Calu3 (cell line): ENCODE measurements at regions not wholly inside any gene's neighbourhood (a gene's known extent, or its start where the extent isn't known, plus 50 kb on each side); places are given as distances from the start of the nearest gene placed in this dataset.

Experiments used
- BruUV-seq: library from RNA; stranded (reverse); fragments of 400-500 nt; replicated peaks from 2 replicates; lab custom pipeline; 2021; lab: Mats Ljungman, UMichigan
- CTCF ChIA-PET: fragments of 300-600 bp; sonication (Branson Sonifier 250); formaldehyde crosslinking; loops from one replicate; lab custom pipeline; 2022; ENCODE audit warnings: antibody characterized with exemption; lab: Charles Lee
- DNase-seq: peaks from one replicate; pipeline ENCODE4 v3.0.0; 2022
- H3K27ac Mint-ChIP-seq: one replicate; pipeline ENCODE4 v1.8.0; 2022; ENCODE audit warnings: mixed read lengths; ENCODE audit not compliant: unreplicated experiment
- H3K27me3 Mint-ChIP-seq: one replicate; pipeline ENCODE4 v1.8.0; 2022; ENCODE audit warnings: mixed read lengths; ENCODE audit not compliant: unreplicated experiment
- H3K36me3 Mint-ChIP-seq: one replicate; pipeline ENCODE4 v1.8.0; 2022; ENCODE audit warnings: mild to moderate bottlenecking, moderate library complexity, mixed read lengths; ENCODE audit not compliant: insufficient read depth, unreplicated experiment
- H3K4me1 Mint-ChIP-seq: one replicate; pipeline ENCODE4 v1.8.0; 2022; ENCODE audit warnings: mild to moderate bottlenecking, low read depth, mixed read lengths; ENCODE audit not compliant: unreplicated experiment
- H3K4me3 Mint-ChIP-seq: one replicate; pipeline ENCODE4 v1.8.0; 2022; ENCODE audit warnings: mild to moderate bottlenecking, low read depth, moderate library complexity, mixed read lengths; ENCODE audit not compliant: unreplicated experiment
- H3K9me3 Mint-ChIP-seq: one replicate; pipeline ENCODE4 v1.8.0; 2022; ENCODE audit warnings: low read depth, mixed read lengths; ENCODE audit not compliant: unreplicated experiment
- CTCF ChIP-seq: fragments of 200-600 bp; IDR thresholded peaks from one replicate; pipeline ENCODE4 v1.8.0; 2022; ENCODE audit warnings: antibody characterized with exemption; ENCODE audit not compliant: unreplicated experiment
- intact Hi-C: fragments of 100-400 bp; cut with micrococcal nuclease; formaldehyde crosslinking; loops from one replicate; pipeline ENCODE4 v1.10.0; 2022; ENCODE audit not compliant: unreplicated experiment

DNA sequence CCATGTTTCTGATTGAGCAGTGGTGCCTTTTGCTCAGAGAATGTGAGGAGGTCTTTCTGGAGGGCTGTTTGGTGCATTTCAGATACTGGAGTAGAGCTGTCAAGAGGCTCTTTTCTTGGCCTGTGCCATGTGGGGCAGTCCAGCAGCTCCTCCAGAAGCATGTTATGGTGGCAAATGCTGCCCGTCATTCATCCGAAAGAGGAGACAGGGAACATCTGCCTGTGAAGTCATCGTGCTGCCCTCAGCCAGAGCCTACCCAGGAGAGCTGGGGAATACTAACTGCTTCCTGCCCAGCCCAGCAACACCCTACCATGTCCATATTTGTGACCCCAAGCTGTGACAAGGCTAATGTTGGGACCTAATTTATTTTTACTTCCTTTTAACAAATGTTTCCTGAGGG is 82.2 kb upstream of the SLC6A6 start:
- TSS peak; percentile 98 for BruUV-seq
- TF ChIP-seq CTCF: no peak
- Mint-ChIP-seq H3K27me3 (no peaks in the 10 kb centered on the region), H3K4me1 (peaks cover 33% of the 10 kb centered on the region), H3K9me3 (peaks cover 3% of the 10 kb centered on the region), H3K27ac (peak overlapping the region; percentile 14), H3K36me3 (peaks cover 7% of the 10 kb centered on the region), H3K4me3 (peak overlapping the region; percentile 39)
- DNase-seq: no peak
- intact Hi-C loops: no loop called here
- CTCF ChIA-PET: no interaction called here

DNA sequence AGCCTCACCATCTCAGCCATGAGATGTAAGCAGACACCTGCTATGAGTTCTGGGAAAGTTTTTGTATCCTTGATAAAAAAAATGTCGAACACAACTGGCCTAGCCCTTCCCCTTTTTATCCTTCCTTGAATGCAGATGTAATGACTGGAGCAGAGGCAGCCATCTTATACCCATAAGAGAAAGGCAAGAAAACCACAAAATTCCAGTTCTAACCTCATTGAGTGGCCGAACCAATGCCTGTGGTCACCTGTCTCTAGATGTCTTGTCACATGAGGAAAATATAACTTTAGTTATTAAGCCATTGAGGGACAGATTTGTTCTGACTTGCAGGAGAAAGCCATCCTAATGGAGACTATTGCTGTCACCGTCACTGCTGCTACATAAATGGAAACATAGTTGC is 80.4 kb upstream of the SLC6A6 start:
- Mint-ChIP-seq H3K9me3 (peaks cover 3% of the 10 kb centered on the region), H3K36me3 (peaks cover 7% of the 10 kb centered on the region), H3K4me1 (peaks cover 35% of the 10 kb centered on the region), H3K4me3 (no peak overlapping the region), H3K27me3 (no peaks in the 10 kb centered on the region), H3K27ac (no peak overlapping the region)
- CTCF ChIA-PET: no interaction called here
- intact Hi-C loops: no loop called here
- BruUV-seq: no TSS peak
- no peak for DNase-seq
- TF ChIP-seq CTCF: no peak

GRCh38 chr3:14322667-14323295 is 79.6 kb upstream of the SLC6A6 start:
- TF ChIP-seq CTCF: no peak

GRCh38 chr3:14323401-14324223 is 78.8 kb upstream of the SLC6A6 start:
- no TSS peak for BruUV-seq
- no peak for DNase-seq
- Mint-ChIP-seq H3K27ac (no peak overlapping the region), H3K36me3 (peaks cover 7% of the 10 kb centered on the region), H3K9me3 (peaks cover 3% of the 10 kb centered on the region), H3K4me3 (no peak overlapping the region), H3K27me3 (no peaks in the 10 kb centered on the region), H3K4me1 (peaks cover 24% of the 10 kb centered on the region)
- no peak for TF ChIP-seq CTCF
- CTCF ChIA-PET: no interaction called here
- intact Hi-C loops: no loop called here

More at GRCh38 chr3:14322667-14323295, 79.6 kb upstream of the SLC6A6 start:
- intact Hi-C loops: no loop called here
- H3K36me3 Mint-ChIP-seq: peaks cover 7% of the 10 kb centered on the region
- H3K27ac Mint-ChIP-seq: no peak overlapping the region
- no TSS peak for BruUV-seq
- H3K9me3 Mint-ChIP-seq: peaks cover 3% of the 10 kb centered on the region
- peaks cover 32% of the 10 kb centered on the region for H3K4me1 Mint-ChIP-seq
- DNase-seq: no peak
- H3K27me3 Mint-ChIP-seq: no peaks in the 10 kb centered on the region
- H3K4me3 Mint-ChIP-seq: no peak overlapping the region
- CTCF ChIA-PET: no interaction called here
